ENCODE measurements at regions not wholly inside any gene's neighbourhood (a gene's known extent, or its start where the extent isn't known, plus 50 kb on each side); places are given as distances from the start of the nearest gene placed in this dataset.
"Not testable (repeated sequence)": the region's sequence is repeated elsewhere in the genome, so short reads cannot be mapped to it uniquely, and the experiment has no call there.

- no peaks in the 10 kb centered on the region for H3K79me2 ChIP-seq (ENCODE audit: control insufficient read depth, low read length)
- no peak overlapping the region for H3K4me2 ChIP-seq (ENCODE audit: low read length)
- H3K9me2 ChIP-seq (replicated peaks; ENCODE audit: control insufficient read depth, low read length) = no peaks in the 10 kb centered on the region
- no peaks in the 10 kb centered on the region for H3F3A ChIP-seq (ENCODE audit: control insufficient read depth, insufficient read depth)
- H4K20me1 ChIP-seq (ENCODE audit: control insufficient read depth, insufficient read depth, low read depth, low read length) = no peaks in the 10 kb centered on the region
- H3K27me3 ChIP-seq (ENCODE audit: control insufficient read depth, low read length) = no peaks in the 10 kb centered on the region
- no peak overlapping the region for H3K27ac ChIP-seq (ENCODE audit: low read depth, low read length)
- no peaks in the 10 kb centered on the region for H3K4me1 ChIP-seq (ENCODE audit: control insufficient read depth, low read length)
- no peaks in the 10 kb centered on the region for H3K36me3 ChIP-seq (ENCODE audit: control insufficient read depth, low read length)
- H3K9me3 ChIP-seq (ENCODE audit: control insufficient read depth, insufficient read depth, low read length) = no peaks in the 10 kb centered on the region
- TF ChIP-seq EZH2phosphoT487 (IDR thresholded peaks at IDR 0.05; ENCODE audit: borderline replicate concordance, low read length) = no peak
- peak; percentile 50 for TF ChIP-seq CTCF (IDR thresholded peaks at IDR 0.05; ENCODE audit: low read depth, low read length, poor library complexity, severe bottlenecking)
- no peak overlapping the region for H3K4me3 ChIP-seq (ENCODE audit: low read length)
Observed at GRCh38 chr13:106083620-106084350, 451.7 kb downstream of the EFNB2 start.

GRCh38 chr13:106081221-106081620 is 454.2 kb downstream of the EFNB2 start:
- H4K20me1 ChIP-seq (ENCODE audit: control insufficient read depth, insufficient read depth, low read depth, low read length); H3K4me3 ChIP-seq (ENCODE audit: low read length); H3K9me3 ChIP-seq (ENCODE audit: control insufficient read depth, insufficient read depth, low read length); H3K9me2 ChIP-seq (replicated peaks; ENCODE audit: control insufficient read depth, low read length); H3K27ac ChIP-seq (ENCODE audit: low read depth, low read length); H3F3A ChIP-seq (ENCODE audit: control insufficient read depth, insufficient read depth); H3K4me2 ChIP-seq (ENCODE audit: low read length); H3K4me1 ChIP-seq (ENCODE audit: control insufficient read depth, low read length); H3K36me3 ChIP-seq (ENCODE audit: control insufficient read depth, low read length); H3K79me2 ChIP-seq (ENCODE audit: control insufficient read depth, low read length); H3K27me3 ChIP-seq (ENCODE audit: control insufficient read depth, low read length): not testable (repeated sequence)

- Histone ChIP-seq H3K36me3 (ENCODE audit: control insufficient read depth, low read length) (no peaks in the 10 kb centered on the region), H3K9me2 (replicated peaks; ENCODE audit: control insufficient read depth, low read length) (no peaks in the 10 kb centered on the region), H3K4me3 (ENCODE audit: low read length) (no peak overlapping the region), H3K27me3 (ENCODE audit: control insufficient read depth, low read length) (no peaks in the 10 kb centered on the region), H3K79me2 (ENCODE audit: control insufficient read depth, low read length) (no peaks in the 10 kb centered on the region), H3F3A (ENCODE audit: control insufficient read depth, insufficient read depth) (no peaks in the 10 kb centered on the region), H3K4me1 (ENCODE audit: control insufficient read depth, low read length) (no peaks in the 10 kb centered on the region), H4K20me1 (ENCODE audit: control insufficient read depth, insufficient read depth, low read depth, low read length) (no peaks in the 10 kb centered on the region), H3K9me3 (ENCODE audit: control insufficient read depth, insufficient read depth, low read length) (no peaks in the 10 kb centered on the region), H3K27ac (ENCODE audit: low read depth, low read length) (no peak overlapping the region), H3K4me2 (ENCODE audit: low read length) (no peak overlapping the region)
- no peak for TF ChIP-seq EZH2phosphoT487 (IDR thresholded peaks at IDR 0.05; ENCODE audit: borderline replicate concordance, low read length)
- TF ChIP-seq CTCF (IDR thresholded peaks at IDR 0.05; ENCODE audit: low read depth, low read length, poor library complexity, severe bottlenecking) = no peak
Observed at GRCh38 chr13:106078191-106078590, 457.3 kb downstream of the EFNB2 start.

GRCh38 chr13:106077017-106077416 is 458.4 kb downstream of the EFNB2 start:
- Histone ChIP-seq H3K36me3 (ENCODE audit: control insufficient read depth, low read length) (no peaks in the 10 kb centered on the region), H3K27ac (ENCODE audit: low read depth, low read length) (no peak overlapping the region), H3K9me2 (replicated peaks; ENCODE audit: control insufficient read depth, low read length) (no peaks in the 10 kb centered on the region), H3K27me3 (ENCODE audit: control insufficient read depth, low read length) (no peaks in the 10 kb centered on the region), H3K79me2 (ENCODE audit: control insufficient read depth, low read length) (no peaks in the 10 kb centered on the region), H3K4me2 (ENCODE audit: low read length) (no peak overlapping the region), H4K20me1 (ENCODE audit: control insufficient read depth, insufficient read depth, low read depth, low read length) (no peaks in the 10 kb centered on the region), H3F3A (ENCODE audit: control insufficient read depth, insufficient read depth) (no peaks in the 10 kb centered on the region), H3K4me1 (ENCODE audit: control insufficient read depth, low read length) (no peaks in the 10 kb centered on the region), H3K9me3 (ENCODE audit: control insufficient read depth, insufficient read depth, low read length) (no peaks in the 10 kb centered on the region), H3K4me3 (ENCODE audit: low read length) (no peak overlapping the region)
- no peak for TF ChIP-seq EZH2phosphoT487 (IDR thresholded peaks at IDR 0.05; ENCODE audit: borderline replicate concordance, low read length)
- TF ChIP-seq CTCF (IDR thresholded peaks at IDR 0.05; ENCODE audit: low read depth, low read length, poor library complexity, severe bottlenecking) = no peak
